ENCODE measurements at regions not wholly inside any gene's neighbourhood (a gene's known extent, or its start where the extent isn't known, plus 50 kb on each side); places are given as distances from the start of the nearest gene placed in this dataset.

GRCh38 chr1:47701741-47702515 lies 264.1 kb downstream of the FOXD2 start:
- no peaks in the 10 kb centered on the region for H3K36me3 ChIP-seq
- no peak overlapping the region for H3K4me3 ChIP-seq
- DNase-seq, result no peak
- H3K27ac ChIP-seq, result no peak overlapping the region
- WGBS, 2 donors, result 75 to 78% methylated on average over 9 of the region's 9 CpGs
- no peaks in the 10 kb centered on the region for H3K4me1 ChIP-seq
- no peak for ATAC-seq
- no peaks in the 10 kb centered on the region for H3K9me3 ChIP-seq
- TF ChIP-seq CTCF (IDR thresholded peaks at IDR 0.05), result no peak
- peaks cover 0 to 31% (median 20%) of the 10 kb centered on the region in 7 donors for H3K27me3 ChIP-seq
- intact Hi-C loops (cut with DNase I), result loop anchor here in 1 of 10 donors (5.0 kb wide), 1 partner anchor 260 kb away; no protein-coding TSS in a partner anchor

GRCh38 chr1:47703156-47703825 lies 265.4 kb downstream of the FOXD2 start:
- ATAC-seq (no peak), DNase-seq (no peak)
- intact Hi-C loops (cut with DNase I), result loop anchor here in 1 of 10 donors (5.0 kb wide), 1 partner anchor 261 kb away; no protein-coding TSS in a partner anchor
- peaks cover 0 to 3% (median 0%) of the 10 kb centered on the region in 9 donors for H3K4me1 ChIP-seq
- TF ChIP-seq CTCF (IDR thresholded peaks at IDR 0.05), result no peak
- H3K4me3 ChIP-seq, result no peak overlapping the region
- no peak overlapping the region for H3K27ac ChIP-seq
- WGBS, 2 donors, result 75 to 76% methylated on average over 9 of the region's 9 CpGs
- H3K36me3 ChIP-seq, result no peaks in the 10 kb centered on the region
- H3K27me3 ChIP-seq, result peaks cover 0 to 44% (median 34%) of the 10 kb centered on the region in 7 donors
- no peaks in the 10 kb centered on the region for H3K9me3 ChIP-seq

GRCh38 chr1:47703981-47704596 lies 266.2 kb downstream of the FOXD2 start:
- no peak for ATAC-seq

More at GRCh38 chr1:47703981-47704596, 266.2 kb downstream of the FOXD2 start:
- Histone ChIP-seq H3K27me3 (peaks cover 3 to 52% (median 41%) of the 10 kb centered on the region in 7 donors), H3K4me1 (peaks cover 0 to 11% (median 7%) of the 10 kb centered on the region in 9 donors), H3K36me3 (no peaks in the 10 kb centered on the region), H3K27ac (no peak overlapping the region), H3K4me3 (no peak overlapping the region), H3K9me3 (no peaks in the 10 kb centered on the region)
- DNase-seq, result no peak
- TF ChIP-seq CTCF (IDR thresholded peaks at IDR 0.05), result peak in 5 of 9 donors; percentile 8 to 38 (median 10)
- intact Hi-C loops (cut with DNase I), result loop anchor here in 1 of 10 donors (5.0 kb wide), 1 partner anchor 262 kb away; no protein-coding TSS in a partner anchor
- WGBS, 2 donors, result 80 to 83% methylated on average over 8 of the region's 8 CpGs

All from heart right ventricle (tissue), 16 donors.